ENCODE measurements at regions not wholly inside any gene's neighbourhood (a gene's known extent, or its start where the extent isn't known, plus 50 kb on each side); places are given as distances from the start of the nearest gene placed in this dataset.

GRCh38 chr12:24278832-24279231 is 329.4 kb upstream of the SOX5 start:
- DNase-seq (ENCODE audit: low read depth) = no peak

- no peak for DNase-seq (ENCODE audit: low read depth)
Observed at GRCh38 chr12:24270965-24271364, 321.5 kb upstream of the SOX5 start.

- no peak for DNase-seq (ENCODE audit: low read depth)
Observed at GRCh38 chr12:24270464-24270863, 321.0 kb upstream of the SOX5 start.

GRCh38 chr12:24268663-24269186 is 319.3 kb upstream of the SOX5 start:
- DNase-seq (ENCODE audit: low read depth) = no peak

GRCh38 chr12:24266982-24267381 is 317.5 kb upstream of the SOX5 start:
- DNase-seq (ENCODE audit: low read depth) = no peak

GRCh38 chr12:24256684-24257083 is 307.2 kb upstream of the SOX5 start:
- no peak for DNase-seq (ENCODE audit: low read depth)

GRCh38 chr12:24255920-24256665 is 306.6 kb upstream of the SOX5 start:
- DNase-seq (ENCODE audit: low read depth) = no peak

GRCh38 chr12:24252602-24253001 is 303.1 kb upstream of the SOX5 start:
- no peak for DNase-seq (ENCODE audit: low read depth)

GRCh38 chr12:24246934-24247333 is 297.5 kb upstream of the SOX5 start:
- DNase-seq (ENCODE audit: low read depth) = no peak

GRCh38 chr12:24246376-24246775 is 296.9 kb upstream of the SOX5 start:
- no peak for DNase-seq (ENCODE audit: low read depth)

- peak; percentile 44 for DNase-seq (ENCODE audit: low read depth)
Observed at GRCh38 chr12:24244801-24245200, 295.3 kb upstream of the SOX5 start.

- DNase-seq (ENCODE audit: low read depth) = no peak
Observed at GRCh38 chr12:24244231-24244630, 294.8 kb upstream of the SOX5 start.

GRCh38 chr12:24240707-24241106 is 291.2 kb upstream of the SOX5 start:
- DNase-seq (ENCODE audit: low read depth) = no peak

- DNase-seq (ENCODE audit: low read depth) = no peak
Observed at GRCh38 chr12:24233519-24234246, 284.2 kb upstream of the SOX5 start.

- no peak for DNase-seq (ENCODE audit: low read depth)
Observed at GRCh38 chr12:24232531-24232930, 283.1 kb upstream of the SOX5 start.

GRCh38 chr12:24231298-24231697 is 281.8 kb upstream of the SOX5 start:
- DNase-seq (ENCODE audit: low read depth) = no peak

- no peak for DNase-seq (ENCODE audit: low read depth)
Observed at GRCh38 chr12:24230061-24230701, 280.7 kb upstream of the SOX5 start.

GRCh38 chr12:24229031-24229700 is 279.7 kb upstream of the SOX5 start:
- peak; percentile 9 for DNase-seq (ENCODE audit: low read depth)

- no peak for DNase-seq (ENCODE audit: low read depth)
Observed at GRCh38 chr12:24228371-24228770, 278.9 kb upstream of the SOX5 start.

- DNase-seq (ENCODE audit: low read depth) = no peak
Observed at GRCh38 chr12:24227551-24227950, 278.1 kb upstream of the SOX5 start.

- peak; percentile 92 for DNase-seq (ENCODE audit: low read depth)
Observed at GRCh38 chr12:24226745-24227350, 277.4 kb upstream of the SOX5 start.

GRCh38 chr12:24224401-24224800 is 274.9 kb upstream of the SOX5 start:
- DNase-seq (ENCODE audit: low read depth) = no peak
